HG03521 (cell line): ENCODE measurements at regions not wholly inside any gene's neighbourhood (a gene's known extent, or its start where the extent isn't known, plus 50 kb on each side); places are given as distances from the start of the nearest gene placed in this dataset.
"Not testable (repeated sequence)": the region's sequence is repeated elsewhere in the genome, so short reads cannot be mapped to it uniquely, and the experiment has no call there.

Experiments
- ATAC-seq: cut with Tn5 transposase; IDR thresholded peaks from one replicate; pipeline ENCODE4 v1.9.1; 2021; ENCODE audit warnings: mild to moderate bottlenecking, moderate library complexity; ENCODE audit not compliant: unreplicated experiment

- not testable (repeated sequence) for ATAC-seq
Observed at GRCh38 chr1:242914729-242915128, 340.4 kb downstream of the CEP170 start.

- ATAC-seq, result not testable (repeated sequence)
Observed at GRCh38 chr1:242912855-242913254, 342.2 kb downstream of the CEP170 start.

GRCh38 chr1:242900558-242900957, 354.5 kb downstream of the CEP170 start:
- ATAC-seq, result not testable (repeated sequence)

GRCh38 chr1:242890192-242890741, 364.8 kb downstream of the CEP170 start:
- ATAC-seq, result no peak

- ATAC-seq, result peak; percentile 81
Observed at GRCh38 chr1:242886137-242886536, 361.6 kb upstream of the PLD5 start.

- not testable (repeated sequence) for ATAC-seq
Observed at GRCh38 chr1:242880022-242880421, 355.5 kb upstream of the PLD5 start.

GRCh38 chr1:242877743-242878142, 353.2 kb upstream of the PLD5 start:
- ATAC-seq, result no peak

- no peak for ATAC-seq
Observed at GRCh38 chr1:242877229-242877628, 352.7 kb upstream of the PLD5 start.

- ATAC-seq, result no peak
Observed at GRCh38 chr1:242876030-242876429, 351.5 kb upstream of the PLD5 start.

GRCh38 chr1:242873661-242874060, 349.2 kb upstream of the PLD5 start:
- ATAC-seq, result no peak

GRCh38 chr1:242872521-242872920, 348.0 kb upstream of the PLD5 start:
- no peak for ATAC-seq

- no peak for ATAC-seq
Observed at GRCh38 chr1:242871471-242872030, 347.1 kb upstream of the PLD5 start.

GRCh38 chr1:242870966-242871365, 346.5 kb upstream of the PLD5 start:
- ATAC-seq, result no peak

- ATAC-seq, result no peak
Observed at GRCh38 chr1:242856289-242856688, 331.8 kb upstream of the PLD5 start.

- ATAC-seq, result no peak
Observed at GRCh38 chr1:242854466-242854865, 330.0 kb upstream of the PLD5 start.

GRCh38 chr1:242847390-242847993, 323.0 kb upstream of the PLD5 start:
- ATAC-seq, result no peak

- no peak for ATAC-seq
Observed at GRCh38 chr1:242842094-242842493, 317.6 kb upstream of the PLD5 start.

- no peak for ATAC-seq
Observed at GRCh38 chr1:242839101-242839500, 314.6 kb upstream of the PLD5 start.

- ATAC-seq, result no peak
Observed at GRCh38 chr1:242836423-242836822, 311.9 kb upstream of the PLD5 start.

- no peak for ATAC-seq
Observed at GRCh38 chr1:242828828-242829227, 304.3 kb upstream of the PLD5 start.

- ATAC-seq, result no peak
Observed at GRCh38 chr1:242828199-242828598, 303.7 kb upstream of the PLD5 start.

GRCh38 chr1:242827538-242827937, 303.0 kb upstream of the PLD5 start:
- no peak for ATAC-seq
